ENCODE measurements at regions not wholly inside any gene's neighbourhood (a gene's known extent, or its start where the extent isn't known, plus 50 kb on each side); places are given as distances from the start of the nearest gene placed in this dataset.

GRCh38 chr20:60338556-60338955 lies 380.3 kb downstream of the CDH26 start:
- Histone ChIP-seq H3K23me2 (ENCODE audit: low read depth, low read length) (no peaks in the 10 kb centered on the region), H4K91ac (replicated peaks; ENCODE audit: insufficient read length, low read length) (no peak overlapping the region)

More at GRCh38 chr20:60338556-60338955, 380.3 kb downstream of the CDH26 start:
- Histone ChIP-seq H3K9ac (replicated peaks in 1 of 4; ENCODE audit: extremely low read depth in 1 of 4, low read depth in 3 of 4, low read length in 3 of 4) (no peak overlapping the region), H2AFZ (ENCODE audit: low read length) (no peak overlapping the region), H3K18ac (ENCODE audit: extremely low read depth, low read length) (no peak overlapping the region), H4K20me1 (replicated peaks in 1 of 2; ENCODE audit: control insufficient read depth in 1 of 2, insufficient read depth in 2 of 2, low read length in 2 of 2) (no peaks in the 10 kb centered on the region), H4K8ac (ENCODE audit: extremely low read depth, insufficient read depth, low read length) (no peak overlapping the region), H2AK5ac (ENCODE audit: low read depth, low read length) (no peak overlapping the region), H2BK120ac (replicated peaks; ENCODE audit: low read depth, low read length) (no peak overlapping the region), H2BK5ac (ENCODE audit: low read depth, low read length) (no peak overlapping the region), H3K4me2 (ENCODE audit: insufficient read depth in 1 of 2, low read depth in 2 of 2, low read length in 2 of 2) (no peak overlapping the region), H3K79me2 (ENCODE audit: control insufficient read depth in 1 of 2, insufficient read depth in 2 of 2, low read length in 2 of 2) (no peaks in the 10 kb centered on the region), H3K23ac (ENCODE audit: insufficient read length) (no peak overlapping the region), H3K27ac (ENCODE audit: low read depth, low read length) (no peak overlapping the region), H3K79me1 (ENCODE audit: low read depth, low read length) (no peaks in the 10 kb centered on the region), H4K5ac (ENCODE audit: insufficient read length, low read depth, low read length) (no peak overlapping the region), H3K4ac (replicated peaks; ENCODE audit: insufficient read length, low read depth, low read length) (no peak overlapping the region), H3K56ac (replicated peaks; ENCODE audit: insufficient read length, low read depth, low read length) (no peak overlapping the region), H3K36me3 (ENCODE audit: control insufficient read depth in 2 of 4, insufficient read depth in 4 of 4, low read length in 3 of 4) (no peaks in the 10 kb centered on the region), H3K14ac (ENCODE audit: insufficient read length) (no peak overlapping the region), H2BK15ac (ENCODE audit: low read length) (no peak overlapping the region), H3K4me3 (ENCODE audit: extremely low read depth in 1 of 4, insufficient read depth in 2 of 4, low read depth in 3 of 4, low read length in 4 of 4) (no peak overlapping the region), H3K9me3 (ENCODE audit: insufficient read depth in 2 of 2, low read depth in 1 of 2, low read length in 1 of 2) (peaks cover 8 to 47% of the 10 kb centered on the region in 2 experiments; a peak in 2 of 4 replicates), H3K27me3 (replicated peaks in 1 of 4; ENCODE audit: control insufficient read depth in 3 of 4, extremely low read depth in 1 of 4, insufficient read depth in 3 of 4, low read length in 3 of 4) (no peaks in the 10 kb centered on the region), H2BK20ac (ENCODE audit: low read length) (no peak overlapping the region), H2BK12ac (ENCODE audit: low read depth, low read length) (no peak overlapping the region), H3K4me1 (replicated peaks in 1 of 4; ENCODE audit: control insufficient read depth in 3 of 4, insufficient read depth in 4 of 4, low read length in 3 of 4) (no peaks in the 10 kb centered on the region)
- 85% methylated on average over 8 of the region's 8 CpGs; no CpG with 5 or more reads in 1 of the 2 experiments for WGBS, 2 experiments (ENCODE audit: extremely low coverage in 1 of 2, insufficient coverage in 1 of 2, insufficient read length in 1 of 2, insufficient replicate concordance in 2 of 2, low coverage in 1 of 2, low lambda C conversion rate in 2 of 2, missing lambda C conversion rate in 1 of 2)
- DNase-seq (ENCODE audit: low read depth in 1 of 2, low spot score in 2 of 2): no peak
- CTCF ChIA-PET (ENCODE audit: partially characterized antibody): no interaction called here
- POLR2A ChIA-PET (ENCODE audit: partially characterized antibody): no interaction called here
- TF ChIP-seq NRF1 (IDR thresholded peaks at IDR 0.05; ENCODE audit: low read depth, low read length): no peak
- no peak for TF ChIP-seq FOSL1 (IDR thresholded peaks at IDR 0.05; ENCODE audit: insufficient read depth, low read depth, low read length)
- no peak for TF ChIP-seq BACH1 (IDR thresholded peaks at IDR 0.05; ENCODE audit: low read length)
- TF ChIP-seq RFX5 (IDR thresholded peaks at IDR 0.05; ENCODE audit: borderline replicate concordance, low read depth, low read length): no peak
- TF ChIP-seq EP300 (IDR thresholded peaks at IDR 0.05; ENCODE audit: borderline replicate concordance in 1 of 2, low read depth in 2 of 2, low read length in 2 of 2): no peak
- TF ChIP-seq HDAC2 (IDR thresholded peaks at IDR 0.05; ENCODE audit: borderline replicate concordance in 1 of 2, low read depth in 2 of 2, low read length in 2 of 2): no peak
- TF ChIP-seq POLR2A (IDR thresholded peaks at IDR 0.05; ENCODE audit: control extremely low read depth in 1 of 2, low read depth in 2 of 2, low read length in 2 of 2): no peak
- no peak for TF ChIP-seq SAP30 (IDR thresholded peaks at IDR 0.05; ENCODE audit: insufficient read depth, insufficient replicate concordance, low read length)
- TF ChIP-seq SIX5 (IDR thresholded peaks at IDR 0.05; ENCODE audit: low read depth, low read length): no peak
- TF ChIP-seq HDAC6 (IDR thresholded peaks at IDR 0.05; ENCODE audit: low read depth, low read length): no peak
- no peak for TF ChIP-seq GABPA (IDR thresholded peaks at IDR 0.05; ENCODE audit: borderline replicate concordance, insufficient read depth, low read length)
- TF ChIP-seq SUZ12 (IDR thresholded peaks at IDR 0.05; ENCODE audit: low read length): no peak
- FAIRE-seq: no peak

Measured in H1 (cell line).